ENCODE measurements at regions not wholly inside any gene's neighbourhood (a gene's known extent, or its start where the extent isn't known, plus 50 kb on each side); places are given as distances from the start of the nearest gene placed in this dataset.

GRCh38 chr12:127675936-127676335 lies 591.0 kb upstream of the TMEM132C start:
- TF ChIP-seq POLR2A (IDR thresholded peaks at IDR 0.05; ENCODE audit: extremely low read depth, insufficient read length) = no peak
- TF ChIP-seq, protein P1, sequence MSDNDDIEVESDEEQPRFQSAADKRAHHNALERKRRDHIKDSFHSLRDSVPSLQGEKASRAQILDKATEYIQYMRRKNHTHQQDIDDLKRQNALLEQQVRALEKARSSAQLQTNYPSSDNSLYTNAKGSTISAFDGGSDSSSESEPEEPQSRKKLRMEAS (IDR thresholded peaks at IDR 0.05; ENCODE audit: low read depth, low read length) = no peak
